HL-60 (cell line): ENCODE measurements at regions not wholly inside any gene's neighbourhood (a gene's known extent, or its start where the extent isn't known, plus 50 kb on each side); places are given as distances from the start of the nearest gene placed in this dataset.

ENCODE experiments used
- CTCF ChIP-seq: IDR thresholded peaks from one replicate; pipeline ENCODE4 v1.5.1; 2011; ENCODE audit warnings: low read length, control low read depth, inconsistent platforms; ENCODE audit not compliant: insufficient read depth
- POLR2AphosphoS5 ChIP-seq: IDR thresholded peaks from 2 replicates; pipeline ENCODE4 v1.6.1; 2012; ENCODE audit warnings: low read depth

- TF ChIP-seq POLR2AphosphoS5 (no peak), CTCF (no peak)
These were observed 50.1 kb upstream of the KLF12 start for GRCh38 chr13:74184283-74184682.
